Endothelial cell of umbilical vein (primary cell): ENCODE measurements at regions not wholly inside any gene's neighbourhood (a gene's known extent, or its start where the extent isn't known, plus 50 kb on each side); places are given as distances from the start of the nearest gene placed in this dataset.

Experiments used
- BruUV-seq: library from RNA; stranded (reverse); fragments of 400-500 nt; replicated peaks from 2 replicates; lab custom pipeline; 2021; lab: Mats Ljungman, UMichigan
- CTCF ChIA-PET: fragments of 300-600, 350-600 bp; sonication (Branson Sonifier 250); formaldehyde crosslinking; loops from one replicate; lab custom pipeline; 2021; ENCODE audit warnings: antibody characterized with exemption, inconsistent platforms; lab: Charles Lee
- POLR2A ChIA-PET: fragments of 300-600, 350-600 bp; sonication (Branson Sonifier 250); formaldehyde crosslinking; loops from one replicate; lab custom pipeline; 2021; ENCODE audit warnings: antibody characterized with exemption, inconsistent platforms; lab: Charles Lee
- DNase-seq: peaks from one replicate; pipeline ENCODE4 v3.0.0-alpha.2; 2011; ENCODE audit warnings: low read depth, low spot score
- FAIRE-seq: peaks from 2 replicates; lab custom pipeline; 2011; peaks lifted over from hg19 to GRCh38; lab: Jason Lieb, UNC
- H2AFZ ChIP-seq: 2 replicates; pipeline ENCODE4 v1.6.0; 2012; ENCODE audit warnings: low read depth, low read length, control low read depth, inconsistent platforms
- H3K27ac ChIP-seq: 2 replicates; pipeline ENCODE4 v1.5.1; 2011; ENCODE audit warnings: low read depth, mild to moderate bottlenecking, control low read depth, low read length, moderate library complexity; ENCODE audit not compliant: insufficient read depth
- H3K27me3 ChIP-seq, 2 experiments: 2 replicates each; pipeline versions ENCODE4 v1.6.0 to v1.6.1; 2011; ENCODE audit warnings: low read length in 2 of 2, mixed read lengths in 1 of 2; ENCODE audit not compliant: control insufficient read depth in 2 of 2, insufficient read depth in 2 of 2
- H3K36me3 ChIP-seq, 2 experiments: 2 replicates in 1 of 2; 3 replicates in 1 of 2; pipeline ENCODE4 v1.5.1; 2011; ENCODE audit warnings: low read length in 2 of 2, mild to moderate bottlenecking in 1 of 2, moderate library complexity in 1 of 2; ENCODE audit not compliant: control insufficient read depth in 2 of 2, insufficient read depth in 2 of 2; ENCODE audit errors: extremely low read depth in 1 of 2
- H3K4me1 ChIP-seq: 3 replicates; pipeline ENCODE4 v1.5.1; 2011; ENCODE audit warnings: mild to moderate bottlenecking, low read length; ENCODE audit not compliant: control insufficient read depth, insufficient read depth; ENCODE audit errors: extremely low read depth
- H3K4me2 ChIP-seq: 2 replicates; pipeline ENCODE4 v1.6.1; 2011; ENCODE audit warnings: low read length, control low read depth, mixed read lengths; ENCODE audit not compliant: insufficient read depth
- H3K4me3 ChIP-seq, 3 experiments: fragments of 200-600 bp in 1 of 3; sonication (generic), shearing (Covaris generic) in 1 of 3; replicated peaks in 1 of 3; 2 replicates each; pipeline ENCODE4 v1.5.1; 2011 to 2016; ENCODE audit warnings: control low read depth in 3 of 3, low read length in 3 of 3, mild to moderate bottlenecking in 2 of 3, inconsistent platforms in 1 of 3, low read depth in 1 of 3, moderate library complexity in 1 of 3; ENCODE audit not compliant: insufficient read depth in 1 of 3
- H3K79me2 ChIP-seq: 2 replicates; pipeline ENCODE4 v1.6.0; 2012; ENCODE audit warnings: low read length, inconsistent platforms; ENCODE audit not compliant: control insufficient read depth, insufficient read depth
- H3K9ac ChIP-seq: replicated peaks from 2 replicates; pipeline ENCODE3; 2011; ENCODE audit warnings: low read length, control low read depth; ENCODE audit not compliant: insufficient read depth; ENCODE audit errors: extremely low read depth
- H3K9me1 ChIP-seq: replicated peaks from 3 replicates; pipeline ENCODE4 v1.6.0; 2011; ENCODE audit warnings: mild to moderate bottlenecking, low read length; ENCODE audit not compliant: control insufficient read depth, insufficient read depth; ENCODE audit errors: extremely low read depth
- H3K9me3 ChIP-seq: replicated peaks from 2 replicates; pipeline ENCODE4 v1.5.1; 2012; ENCODE audit warnings: low read length, inconsistent platforms; ENCODE audit not compliant: control insufficient read depth, insufficient read depth
- H4K20me1 ChIP-seq: replicated peaks from 2 replicates; pipeline ENCODE3; 2011; ENCODE audit warnings: mild to moderate bottlenecking, low read length; ENCODE audit not compliant: control insufficient read depth, insufficient read depth; ENCODE audit errors: extremely low read depth
- EZH2 ChIP-seq: IDR thresholded peaks from 2 replicates; pipeline ENCODE4 v1.6.1; 2012; ENCODE audit warnings: borderline replicate concordance, low read depth, mild to moderate bottlenecking, moderate library complexity, low read length, inconsistent platforms; ENCODE audit not compliant: severe bottlenecking
- FOS ChIP-seq: IDR thresholded peaks from 2 replicates; pipeline ENCODE4 v1.6.1; 2011; ENCODE audit warnings: mild to moderate bottlenecking, low read length, moderate library complexity, borderline replicate concordance; ENCODE audit not compliant: insufficient read depth
- GATA2 ChIP-seq: IDR thresholded peaks from 2 replicates; pipeline ENCODE4 v1.7.0; 2011; ENCODE audit warnings: low read depth, mild to moderate bottlenecking, moderate library complexity, mixed read lengths, low read length; ENCODE audit not compliant: insufficient read length, insufficient read depth
- JUN ChIP-seq: IDR thresholded peaks from 2 replicates; pipeline ENCODE4 v1.6.1; 2011; ENCODE audit warnings: borderline replicate concordance, low read depth; ENCODE audit not compliant: insufficient read length, insufficient read depth
- MYC ChIP-seq: IDR thresholded peaks from one replicate; pipeline ENCODE4 v1.6.1; 2011; ENCODE audit warnings: mild to moderate bottlenecking, low read depth, low read length
- POLR2AphosphoS5 ChIP-seq: IDR thresholded peaks from 2 replicates; pipeline ENCODE4 v1.6.1; 2012; ENCODE audit warnings: low read depth, mild to moderate bottlenecking, control low read depth, low read length, moderate library complexity; ENCODE audit not compliant: insufficient read depth
- dilution Hi-C: fragments of 300-500 bp; cut with MboI; formaldehyde crosslinking; loops from one replicate; pipeline ENCODE4 v1.15.0; 2019; ENCODE audit warnings: low sequenced_read_pairs; ENCODE audit not compliant: extremely low pct_ligation_motif_present
- intact Hi-C: fragments of 100-400 bp; cut with micrococcal nuclease; formaldehyde crosslinking; loops from one replicate; pipeline ENCODE4 v1.10.0; 2022
- TF ChIP-seq, protein P1 (sequence below): IDR thresholded peaks from 2 replicates; pipeline ENCODE4 v1.6.1; 2011; ENCODE audit not compliant: insufficient read depth, insufficient read length
- TF ChIP-seq, protein P2 (sequence below), 2 donors: IDR thresholded peaks; 1 replicate in 1 of 2; 2 replicates in 1 of 2; pipeline ENCODE4 v1.5.1; 2011; ENCODE audit warnings: low read length in 2 of 2, mild to moderate bottlenecking in 2 of 2, moderate library complexity in 2 of 2, control low read depth in 1 of 2, inconsistent platforms in 1 of 2, low read depth in 1 of 2; ENCODE audit not compliant: insufficient read depth in 1 of 2; ENCODE audit errors: extremely low read depth in 1 of 2

DNA sequence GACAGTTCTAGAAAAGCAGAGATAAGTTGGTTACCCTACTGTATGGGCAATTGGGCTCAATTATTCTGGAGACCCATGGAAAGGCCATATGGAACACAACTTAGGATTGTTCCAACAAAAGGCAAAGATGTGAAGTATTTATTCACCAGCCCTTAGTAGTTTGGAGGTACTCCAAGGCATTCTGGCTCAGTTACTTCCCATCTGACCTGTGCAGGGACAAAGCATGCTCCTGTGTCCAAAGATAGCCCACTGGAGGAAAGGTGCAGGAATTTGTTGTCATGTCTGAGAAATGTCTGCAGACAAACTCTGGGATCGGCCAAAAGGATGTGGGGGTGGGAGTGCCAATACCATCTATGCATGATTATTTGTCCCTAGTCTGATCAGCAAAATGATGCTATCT, 279.5 kb upstream of the PTGER4 start:
- FAIRE-seq (no peak), DNase-seq (no peak)
- no TSS peak for BruUV-seq
- ChIA-PET CTCF (interaction anchor here (1.6 kb wide), 1 partner anchor 16 kb away, joined by 5 read pairs; no protein-coding TSS in a partner anchor), POLR2A (no interaction called here)
- dilution Hi-C loops (no loop called here), intact Hi-C loops (no loop called here)
- no peaks in the 10 kb centered on the region for H3K36me3 ChIP-seq
- no peaks in the 10 kb centered on the region for H4K20me1 ChIP-seq
- TF ChIP-seq POLR2AphosphoS5 (no peak), GATA2 (no peak), JUN (no peak), MYC (no peak), FOS (no peak), EZH2 (no peak)
- TF ChIP-seq, protein P1, sequence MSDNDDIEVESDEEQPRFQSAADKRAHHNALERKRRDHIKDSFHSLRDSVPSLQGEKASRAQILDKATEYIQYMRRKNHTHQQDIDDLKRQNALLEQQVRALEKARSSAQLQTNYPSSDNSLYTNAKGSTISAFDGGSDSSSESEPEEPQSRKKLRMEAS = no peak
- TF ChIP-seq, protein P2, sequence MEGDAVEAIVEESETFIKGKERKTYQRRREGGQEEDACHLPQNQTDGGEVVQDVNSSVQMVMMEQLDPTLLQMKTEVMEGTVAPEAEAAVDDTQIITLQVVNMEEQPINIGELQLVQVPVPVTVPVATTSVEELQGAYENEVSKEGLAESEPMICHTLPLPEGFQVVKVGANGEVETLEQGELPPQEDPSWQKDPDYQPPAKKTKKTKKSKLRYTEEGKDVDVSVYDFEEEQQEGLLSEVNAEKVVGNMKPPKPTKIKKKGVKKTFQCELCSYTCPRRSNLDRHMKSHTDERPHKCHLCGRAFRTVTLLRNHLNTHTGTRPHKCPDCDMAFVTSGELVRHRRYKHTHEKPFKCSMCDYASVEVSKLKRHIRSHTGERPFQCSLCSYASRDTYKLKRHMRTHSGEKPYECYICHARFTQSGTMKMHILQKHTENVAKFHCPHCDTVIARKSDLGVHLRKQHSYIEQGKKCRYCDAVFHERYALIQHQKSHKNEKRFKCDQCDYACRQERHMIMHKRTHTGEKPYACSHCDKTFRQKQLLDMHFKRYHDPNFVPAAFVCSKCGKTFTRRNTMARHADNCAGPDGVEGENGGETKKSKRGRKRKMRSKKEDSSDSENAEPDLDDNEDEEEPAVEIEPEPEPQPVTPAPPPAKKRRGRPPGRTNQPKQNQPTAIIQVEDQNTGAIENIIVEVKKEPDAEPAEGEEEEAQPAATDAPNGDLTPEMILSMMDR (IDR thresholded peaks at IDR 0.05; ENCODE audit: extremely low read depth in 1 of 2, insufficient read depth in 1 of 2, low read depth in 1 of 2, low read length in 2 of 2) = no peak
- H3K4me1 ChIP-seq = peaks cover 4% of the 10 kb centered on the region
- no peak overlapping the region for H2AFZ ChIP-seq
- no peaks in the 10 kb centered on the region for H3K79me2 ChIP-seq
- H3K4me2 ChIP-seq = no peak overlapping the region
- H3K9ac ChIP-seq = no peak overlapping the region
- H3K27ac ChIP-seq = no peak overlapping the region
- no peaks in the 10 kb centered on the region for H3K9me1 ChIP-seq
- no peaks in the 10 kb centered on the region for H3K9me3 ChIP-seq
- H3K4me3 ChIP-seq = no peak overlapping the region
- no peaks in the 10 kb centered on the region for H3K27me3 ChIP-seq
